HG02763 (cell line): ENCODE measurements at regions not wholly inside any gene's neighbourhood (a gene's known extent, or its start where the extent isn't known, plus 50 kb on each side); places are given as distances from the start of the nearest gene placed in this dataset.

Experiments used
- ATAC-seq: cut with Tn5 transposase; IDR thresholded peaks from one replicate; pipeline ENCODE4 v1.9.1; 2021; ENCODE audit warnings: mild to moderate bottlenecking, moderate library complexity; ENCODE audit not compliant: unreplicated experiment

- ATAC-seq: no peak
These were observed 64.4 kb upstream of the FUT8 start for GRCh38 chr14:65348137-65348536.

GRCh38 chr14:65349100-65349499, 63.4 kb upstream of the FUT8 start:
- no peak for ATAC-seq

GRCh38 chr14:65351493-65352194, 60.9 kb upstream of the FUT8 start:
- ATAC-seq: no peak

- ATAC-seq: no peak
These were observed 59.5 kb upstream of the FUT8 start for GRCh38 chr14:65352964-65353530.

- ATAC-seq: no peak
These were observed 58.4 kb upstream of the FUT8 start for GRCh38 chr14:65354131-65354530.

GRCh38 chr14:65354715-65355114, 57.8 kb upstream of the FUT8 start:
- ATAC-seq: no peak

GRCh38 chr14:65356327-65356836, 56.1 kb upstream of the FUT8 start:
- ATAC-seq: no peak

- ATAC-seq: no peak
These were observed 55.4 kb upstream of the FUT8 start for GRCh38 chr14:65357113-65357512.

- no peak for ATAC-seq
These were observed 54.8 kb upstream of the FUT8 start for GRCh38 chr14:65357689-65358088.

GRCh38 chr14:65359503-65359902, 53.0 kb upstream of the FUT8 start:
- no peak for ATAC-seq

- no peak for ATAC-seq
These were observed 52.3 kb upstream of the FUT8 start for GRCh38 chr14:65360144-65360784.

GRCh38 chr14:65361920-65362319, 50.6 kb upstream of the FUT8 start:
- no peak for ATAC-seq
